HG03097 (cell line): ENCODE measurements at regions not wholly inside any gene's neighbourhood (a gene's known extent, or its start where the extent isn't known, plus 50 kb on each side); places are given as distances from the start of the nearest gene placed in this dataset.
"Not testable (repeated sequence)": the region's sequence is repeated elsewhere in the genome, so short reads cannot be mapped to it uniquely, and the experiment has no call there.

Experiments used
- ATAC-seq: cut with Tn5 transposase; IDR thresholded peaks from one replicate; pipeline ENCODE4 v1.9.1; 2021; ENCODE audit not compliant: unreplicated experiment, low FRiP score

GRCh38 chr3:634511-634910 is 437.9 kb downstream of the CHL1 start:
- no peak for ATAC-seq

- no peak for ATAC-seq
Observed at GRCh38 chr3:635393-635792, 438.8 kb downstream of the CHL1 start.

GRCh38 chr3:643376-643775 is 446.8 kb downstream of the CHL1 start:
- no peak for ATAC-seq

GRCh38 chr3:655824-656223 is 437.0 kb upstream of the CNTN6 start:
- ATAC-seq: no peak

GRCh38 chr3:661356-661755 is 431.5 kb upstream of the CNTN6 start:
- ATAC-seq: no peak

- ATAC-seq: no peak
Observed at GRCh38 chr3:674116-674515, 418.7 kb upstream of the CNTN6 start.

- ATAC-seq: no peak
Observed at GRCh38 chr3:675846-676245, 417.0 kb upstream of the CNTN6 start.

GRCh38 chr3:683770-684169 is 409.1 kb upstream of the CNTN6 start:
- no peak for ATAC-seq

GRCh38 chr3:690770-691169 is 402.1 kb upstream of the CNTN6 start:
- ATAC-seq: no peak

GRCh38 chr3:700514-700913 is 392.3 kb upstream of the CNTN6 start:
- no peak for ATAC-seq

GRCh38 chr3:707041-707440 is 385.8 kb upstream of the CNTN6 start:
- no peak for ATAC-seq

GRCh38 chr3:713006-713621 is 379.7 kb upstream of the CNTN6 start:
- no peak for ATAC-seq

GRCh38 chr3:713947-714620 is 378.7 kb upstream of the CNTN6 start:
- ATAC-seq: no peak

GRCh38 chr3:721086-721485 is 371.7 kb upstream of the CNTN6 start:
- ATAC-seq: no peak

GRCh38 chr3:732326-732928 is 360.4 kb upstream of the CNTN6 start:
- ATAC-seq: no peak

- no peak for ATAC-seq
Observed at GRCh38 chr3:733313-733712, 359.5 kb upstream of the CNTN6 start.

- ATAC-seq: no peak
Observed at GRCh38 chr3:757711-758110, 335.1 kb upstream of the CNTN6 start.

GRCh38 chr3:759106-759505 is 333.7 kb upstream of the CNTN6 start:
- ATAC-seq: no peak

- not testable (repeated sequence) for ATAC-seq
Observed at GRCh38 chr3:773433-773832, 319.4 kb upstream of the CNTN6 start.

GRCh38 chr3:775178-775880 is 317.5 kb upstream of the CNTN6 start:
- no peak for ATAC-seq

GRCh38 chr3:780505-780904 is 312.3 kb upstream of the CNTN6 start:
- ATAC-seq: no peak

- ATAC-seq: no peak
Observed at GRCh38 chr3:791442-791841, 301.4 kb upstream of the CNTN6 start.
